H9 (cell line): ENCODE measurements at regions not wholly inside any gene's neighbourhood (a gene's known extent, or its start where the extent isn't known, plus 50 kb on each side); places are given as distances from the start of the nearest gene placed in this dataset.

ENCODE experiments used
- DNase-seq: peaks from one replicate; pipeline ENCODE4 v3.0.0-alpha.2; 2017
- H2AFZ ChIP-seq: one replicate; pipeline ENCODE4 v1.6.1; 2013; ENCODE audit warnings: mild to moderate bottlenecking, low read length, control low read depth, moderate library complexity
- H2AK5ac ChIP-seq: 2 replicates; pipeline ENCODE4 v1.6.1; 2013; ENCODE audit warnings: low read length, control low read depth, mixed read lengths; ENCODE audit not compliant: insufficient read length
- H2BK120ac ChIP-seq: one replicate; pipeline ENCODE4 v1.6.1; 2013; ENCODE audit warnings: low read depth, mild to moderate bottlenecking, low read length, control low read depth, inconsistent platforms; ENCODE audit not compliant: poor library complexity, severe bottlenecking
- H2BK12ac ChIP-seq: 2 replicates; pipeline ENCODE4 v1.6.1; 2013; ENCODE audit warnings: low read length, control low read depth, mixed read lengths, low read depth; ENCODE audit not compliant: insufficient read length
- H2BK15ac ChIP-seq: 2 replicates; pipeline ENCODE4 v1.6.1; 2013; ENCODE audit warnings: low read depth, low read length, control low read depth
- H2BK20ac ChIP-seq: one replicate; pipeline ENCODE4 v1.6.1; 2013; ENCODE audit warnings: low read depth, mild to moderate bottlenecking, low read length, control low read depth, inconsistent platforms; ENCODE audit not compliant: poor library complexity, severe bottlenecking
- H2BK5ac ChIP-seq: 2 replicates; pipeline ENCODE4 v1.6.1; 2013; ENCODE audit warnings: low read length, control low read depth, mixed read lengths; ENCODE audit not compliant: insufficient read length
- H3K14ac ChIP-seq: 2 replicates; pipeline ENCODE4 v1.6.1; 2013; ENCODE audit warnings: low read length, control low read depth; ENCODE audit not compliant: insufficient read depth
- H3K18ac ChIP-seq: 2 replicates; pipeline ENCODE4 v1.6.1; 2013; ENCODE audit warnings: low read depth, mild to moderate bottlenecking, mixed read lengths, low read length, control low read depth; ENCODE audit not compliant: insufficient read length
- H3K23ac ChIP-seq: 2 replicates; pipeline ENCODE4 v1.6.1; 2013; ENCODE audit warnings: low read length, control low read depth, mixed read lengths, low read depth; ENCODE audit not compliant: insufficient read length
- H3K23me2 ChIP-seq: 2 replicates; pipeline ENCODE4 v1.6.1; 2013; ENCODE audit warnings: low read depth, mild to moderate bottlenecking, mixed read lengths, low read length, control low read depth; ENCODE audit not compliant: insufficient read length, poor library complexity, severe bottlenecking
- H3K27ac ChIP-seq: 2 replicates; pipeline ENCODE4 v1.5.1; 2013; ENCODE audit warnings: low read length, control low read depth, mixed read lengths, low read depth; ENCODE audit not compliant: insufficient read length
- H3K27me3 ChIP-seq: 2 replicates; pipeline ENCODE4 v1.6.1; 2013; ENCODE audit warnings: low read length, control low read depth, inconsistent platforms; ENCODE audit not compliant: insufficient read depth
- H3K4ac ChIP-seq: 2 replicates; pipeline ENCODE4 v1.6.1; 2013; ENCODE audit warnings: low read depth, mild to moderate bottlenecking, control low read depth, inconsistent platforms, low read length, moderate library complexity
- H3K4me1 ChIP-seq: 2 replicates; pipeline ENCODE4 v1.6.1; 2013; ENCODE audit warnings: low read length, control low read depth, inconsistent platforms; ENCODE audit not compliant: insufficient read depth
- H3K4me2 ChIP-seq: 2 replicates; pipeline ENCODE4 v1.6.1; 2013; ENCODE audit warnings: low read length, control low read depth, mixed read lengths; ENCODE audit not compliant: insufficient read length, insufficient read depth
- H3K56ac ChIP-seq: 2 replicates; pipeline ENCODE4 v1.6.1; 2013; ENCODE audit warnings: low read depth, mild to moderate bottlenecking, mixed read lengths, low read length, control low read depth; ENCODE audit not compliant: insufficient read length
- H3K79me1 ChIP-seq: 2 replicates; pipeline ENCODE4 v1.6.1; 2013; ENCODE audit warnings: low read depth, mild to moderate bottlenecking, moderate library complexity, low read length, control low read depth, inconsistent platforms; ENCODE audit not compliant: insufficient read depth, poor library complexity, severe bottlenecking
- H3K79me2 ChIP-seq: 2 replicates; pipeline ENCODE4 v1.6.1; 2013; ENCODE audit warnings: low read length, control low read depth, inconsistent platforms; ENCODE audit not compliant: insufficient read depth
- H3K9ac ChIP-seq: 2 replicates; pipeline ENCODE4 v1.6.1; 2013; ENCODE audit warnings: low read length, control low read depth, mixed read lengths; ENCODE audit not compliant: insufficient read length; ENCODE audit errors: extremely low read depth
- H3K9me3 ChIP-seq: one replicate; pipeline ENCODE4 v1.6.1; 2013; ENCODE audit warnings: low read depth, low read length, inconsistent platforms; ENCODE audit not compliant: control insufficient read depth
- H3T11ph ChIP-seq: one replicate; pipeline ENCODE4 v1.6.1; 2013; ENCODE audit warnings: mild to moderate bottlenecking, low read length, control low read depth, inconsistent platforms
- H4K20me1 ChIP-seq: one replicate; pipeline ENCODE4 v1.6.1; 2013; ENCODE audit not compliant: control insufficient read depth, insufficient read length, insufficient read depth
- H4K5ac ChIP-seq: 2 replicates; pipeline ENCODE4 v1.6.1; 2013; ENCODE audit warnings: low read depth, mild to moderate bottlenecking, mixed read lengths, low read length, control low read depth; ENCODE audit not compliant: insufficient read length
- H4K8ac ChIP-seq: replicated peaks from 2 replicates; pipeline ENCODE4 v1.6.1; 2013; ENCODE audit warnings: low read length, control low read depth, mixed read lengths, low read depth; ENCODE audit not compliant: insufficient read length
- H4K91ac ChIP-seq: 2 replicates; pipeline ENCODE4 v1.6.1; 2013; ENCODE audit warnings: low read depth, mild to moderate bottlenecking, moderate library complexity, mixed read lengths, low read length, control low read depth; ENCODE audit not compliant: insufficient read length
- H3K27ac Mint-ChIP-seq, 3 experiments: 2 replicates in 2 of 3; 3 replicates in 1 of 3; pipeline ENCODE4 v1.8.0; 2020 to 2021; ENCODE audit warnings: mixed read lengths in 3 of 3, mild to moderate bottlenecking in 1 of 3, moderate library complexity in 1 of 3
- H3K27me3 Mint-ChIP-seq: 2 replicates; pipeline ENCODE4 v1.8.0; 2021; ENCODE audit warnings: low read depth, mild to moderate bottlenecking, moderate library complexity, mixed read lengths
- H3K36me3 Mint-ChIP-seq, 3 experiments: 2 replicates in 2 of 3; 3 replicates in 1 of 3; pipeline ENCODE4 v1.8.0; 2020 to 2021; ENCODE audit warnings: low read depth in 3 of 3, mixed read lengths in 3 of 3; ENCODE audit not compliant: insufficient read depth in 1 of 3
- H3K4me1 Mint-ChIP-seq, 2 experiments: 2 replicates each; pipeline ENCODE4 v1.8.0; 2020; ENCODE audit warnings: mixed read lengths in 2 of 2
- H3K4me3 Mint-ChIP-seq, 2 experiments: 2 replicates in 1 of 2; 3 replicates in 1 of 2; pipeline ENCODE4 v1.8.0; 2020 to 2021; ENCODE audit warnings: mild to moderate bottlenecking in 2 of 2, mixed read lengths in 2 of 2, moderate library complexity in 1 of 2
- H3K9me3 Mint-ChIP-seq, 2 experiments: 2 replicates in 1 of 2; 3 replicates in 1 of 2; pipeline ENCODE4 v1.8.0; 2020; ENCODE audit warnings: mild to moderate bottlenecking in 2 of 2, mixed read lengths in 2 of 2, moderate library complexity in 1 of 2
- CTCF ChIP-seq: fragments of 200-600 bp; sonication (generic); conservative IDR thresholded peaks from 3 replicates; pipeline ENCODE4 v1.8.0; 2021; ENCODE audit warnings: antibody characterized with exemption, mild to moderate bottlenecking
- WGBS: extraction: QIAGEN DNeasy Blood & Tissue Kit; methylation state at CpG from one replicate; pipeline ENCODE4 v1.1.7; 2013; ENCODE audit warnings: missing lambda C conversion rate, low lambda C conversion rate, mixed read lengths; ENCODE audit not compliant: insufficient read length; ENCODE audit errors: extremely low coverage; 5-methylcytosine and 5-hydroxymethylcytosine counted together

- H3K18ac ChIP-seq = no peak overlapping the region
- no peak overlapping the region for H3K27ac ChIP-seq
- Mint-ChIP-seq H3K27ac (no peak overlapping the region), H3K36me3 (no peaks in the 10 kb centered on the region; a peak in 2 of 7 replicates), H3K4me1 (no peaks in the 10 kb centered on the region), H3K4me3 (no peak overlapping the region), H3K27me3 (peaks cover 20% of the 10 kb centered on the region), H3K9me3 (no peaks in the 10 kb centered on the region)
- no peak overlapping the region for H3K23ac ChIP-seq
- no peak overlapping the region for H2BK20ac ChIP-seq
- no peak overlapping the region for H2BK12ac ChIP-seq
- H3K79me1 ChIP-seq = no peaks in the 10 kb centered on the region
- H2AK5ac ChIP-seq = no peak overlapping the region
- H2AFZ ChIP-seq = no peak overlapping the region
- no peak overlapping the region for H2BK120ac ChIP-seq
- H2BK5ac ChIP-seq = no peak overlapping the region
- H3K4ac ChIP-seq = no peak overlapping the region
- no peaks in the 10 kb centered on the region for H3K23me2 ChIP-seq
- no peak overlapping the region for H3T11ph ChIP-seq
- H3K4me1 ChIP-seq = no peaks in the 10 kb centered on the region
- no peak overlapping the region for H2BK15ac ChIP-seq
- no peak for DNase-seq
- WGBS = no CpG with 5 or more reads among the region's 3 CpGs
- H4K8ac ChIP-seq = no peak overlapping the region
- H3K9ac ChIP-seq = no peak overlapping the region
- H4K91ac ChIP-seq = no peak overlapping the region
- H3K56ac ChIP-seq = no peak overlapping the region
- no peaks in the 10 kb centered on the region for H3K27me3 ChIP-seq
- no peaks in the 10 kb centered on the region for H4K20me1 ChIP-seq
- no peaks in the 10 kb centered on the region for H3K9me3 ChIP-seq
- H3K4me2 ChIP-seq = no peak overlapping the region
- no peak for TF ChIP-seq CTCF
- no peaks in the 10 kb centered on the region for H3K79me2 ChIP-seq
- no peak overlapping the region for H3K14ac ChIP-seq
- no peak overlapping the region for H4K5ac ChIP-seq
These were observed 111.9 kb upstream of the SIRPG start for GRCh38 chr20:1769491-1769890.
